ENCODE measurements at regions not wholly inside any gene's neighbourhood (a gene's known extent, or its start where the extent isn't known, plus 50 kb on each side); places are given as distances from the start of the nearest gene placed in this dataset.

GRCh38 chr2:226623587-226624368 lies 175.8 kb downstream of the IRS1 start:
- Histone ChIP-seq H3K9me3 (0 out of 3 replicates have a peak, but pooled peaks cover 4% of the 10 kb centered on the region), H3K27ac (no peak overlapping the region), H3K4me2 (no peak overlapping the region), H3K4me3 (no peak overlapping the region), H3K4me1 (peaks cover 10% of the 10 kb centered on the region)
- WGBS (ENCODE audit: missing lambda C conversion rate): 87% methylated on average over 13 of the region's 13 CpGs
- no peak for DNase-seq (ENCODE audit: low read depth in 1 of 2, low spot score in 1 of 2)
- CTCF ChIA-PET: no interaction called here
- FAIRE-seq: no peak
- POLR2A ChIA-PET: no interaction called here
- ATAC-seq: no peak
- TF ChIP-seq FOSB (CRISPR knock-in tag; IDR thresholded peaks at IDR 0.05): no peak
- TF ChIP-seq SREBF2 (IDR thresholded peaks at IDR 0.05): no peak
- no peak for TF ChIP-seq MAX (IDR thresholded peaks at IDR 0.05)
- TF ChIP-seq PHF8 (IDR thresholded peaks at IDR 0.05; ENCODE audit: borderline replicate concordance, low read depth): no peak
- TF ChIP-seq EP300 (IDR thresholded peaks at IDR 0.05): no peak
- TF ChIP-seq NFE2L2 (conservative IDR thresholded peaks at IDR 0.05; ENCODE audit: low read length): no peak
- TF ChIP-seq NR3C1 (IDR thresholded peaks at IDR 0.05): no peak

- TF ChIP-seq PBX3 (IDR thresholded peaks at IDR 0.05) (no peak), POLR2AphosphoS2 (conservative IDR thresholded peaks at IDR 0.05; ENCODE audit: low read length) (no peak), PHF8 (IDR thresholded peaks at IDR 0.05; ENCODE audit: borderline replicate concordance, low read depth) (no peak), ESRRA (IDR thresholded peaks at IDR 0.05; ENCODE audit: borderline replicate concordance, low read length) (no peak), RAD21 (conservative IDR thresholded peaks at IDR 0.05 in 1 of 2, IDR thresholded peaks at IDR 0.05 in 1 of 2) (no peak), MAFK (IDR thresholded peaks at IDR 0.05; ENCODE audit: partially characterized antibody) (no peak), TFCP2L1 (CRISPR knock-in tag; IDR thresholded peaks at IDR 0.05) (no peak), CBX2 (IDR thresholded peaks at IDR 0.05; ENCODE audit: borderline replicate concordance, low read depth) (no peak), RARB (CRISPR knock-in tag; IDR thresholded peaks at IDR 0.05) (no peak), SREBF2 (IDR thresholded peaks at IDR 0.05) (no peak), HMGXB4 (CRISPR knock-in tag; IDR thresholded peaks at IDR 0.05; ENCODE audit: borderline replicate concordance) (no peak), FOXS1 (CRISPR knock-in tag; IDR thresholded peaks at IDR 0.05) (no peak), NR3C1 (IDR thresholded peaks at IDR 0.05) (no peak), KDM5A (IDR thresholded peaks at IDR 0.05) (no peak)
- ChIA-PET CTCF (interaction anchor here (0.6 to 0.7 kb wide), 2 partner anchors 218 to 392 kb away, joined by 3 read pairs; no protein-coding TSS in a partner anchor), POLR2A (no interaction called here)
- Histone ChIP-seq H3K4me1 (peaks cover 14% of the 10 kb centered on the region), H3K4me3 (no peak overlapping the region), H3K9me3 (0 out of 3 replicates have a peak, but pooled peaks cover 4% of the 10 kb centered on the region), H3K27ac (no peak overlapping the region), H3K4me2 (no peak overlapping the region)
- DNase-seq (ENCODE audit: low read depth in 1 of 2, low spot score in 1 of 2) (peak in 1 of 2 experiments; percentile 17), ATAC-seq (peak; percentile 43 to 52; a peak in 3 of 6 replicates), FAIRE-seq (no peak)
- 72% methylated on average over 2 of the region's 2 CpGs for WGBS (ENCODE audit: missing lambda C conversion rate)
Measured at GRCh38 chr2:226622484-226622883, 177.1 kb downstream of the IRS1 start.

- Histone ChIP-seq H3K4me3 (no peak overlapping the region), H3K27ac (peak overlapping the region in 1 of 2 experiments; percentile 4; a peak in 1 of 6 replicates), H3K4me1 (peaks cover 18% of the 10 kb centered on the region), H3K9me3 (0 out of 3 replicates have a peak, but pooled peaks cover under 1% of the 10 kb centered on the region), H3K4me2 (no peak overlapping the region)
- 88% methylated on average over 3 of the region's 3 CpGs for WGBS (ENCODE audit: missing lambda C conversion rate)
- FAIRE-seq (no peak), ATAC-seq (no peak), DNase-seq (ENCODE audit: low read depth in 1 of 2, low spot score in 1 of 2) (no peak)
- POLR2A ChIA-PET: no interaction called here
- TF ChIP-seq RNF2 (IDR thresholded peaks at IDR 0.05; ENCODE audit: borderline replicate concordance, low read depth): no peak
- CTCF ChIA-PET: no interaction called here
Measured at GRCh38 chr2:226620176-226620575, 179.4 kb downstream of the IRS1 start.

All from A549 (cell line).